Ascending aorta (tissue), 2 donors: ENCODE measurements at regions not wholly inside any gene's neighbourhood (a gene's known extent, or its start where the extent isn't known, plus 50 kb on each side); places are given as distances from the start of the nearest gene placed in this dataset.

Source experiments
- DNase-seq, 2 donors: peaks; one replicate each; pipeline ENCODE4 v3.0.0-alpha.2; 2019; ENCODE audit warnings: low spot score in 2 of 2
- H3K27ac ChIP-seq, 2 donors: fragments of 200-600 bp; sonication (generic); one replicate each; pipeline ENCODE4 v1.5.1; 2016 to 2017; ENCODE audit warnings: mild to moderate bottlenecking in 1 of 2
- H3K27me3 ChIP-seq: fragments of 200-600 bp; sonication (generic); one replicate; pipeline ENCODE4 v1.5.1; 2017
- H3K36me3 ChIP-seq, 2 donors: fragments of 200-600 bp; sonication (generic); one replicate each; pipeline ENCODE4 v1.5.1; 2016
- H3K4me1 ChIP-seq, 2 donors: fragments of 200-600 bp; sonication (generic); one replicate each; pipeline ENCODE4 v1.5.1; 2016 to 2017; ENCODE audit warnings: mild to moderate bottlenecking in 1 of 2
- H3K4me3 ChIP-seq, 2 donors: fragments of 200-600 bp; sonication (generic); one replicate each; pipeline ENCODE4 v1.5.1; 2016 to 2017; ENCODE audit warnings: mild to moderate bottlenecking in 1 of 2
- H3K9me3 ChIP-seq, 2 donors: fragments of 200-600 bp; sonication (generic); one replicate each; pipeline ENCODE4 v1.5.1; 2016
- CTCF ChIP-seq, 3 experiments: fragments of 200-600 bp in 2 of 3; fragments of 450-650 bp in 1 of 3; sonication (generic) in 2 of 3; IDR thresholded peaks; one replicate each; pipeline ENCODE4 v1.5.1; 2016 to 2019; ENCODE audit warnings: antibody characterized with exemption in 3 of 3, mild to moderate bottlenecking in 1 of 3, moderate library complexity in 1 of 3
- intact Hi-C: fragments of 100-400 bp; cut with DNase I; formaldehyde crosslinking; loops from one replicate; pipeline ENCODE4 v1.15.1; 2023

GRCh38 chr2:146893500-146894041 lies 951.3 kb upstream of the ACVR2A start:
- H3K36me3 ChIP-seq = no peaks in the 10 kb centered on the region

GRCh38 chr2:146890491-146890890 lies 954.3 kb upstream of the ACVR2A start:
- no peak for TF ChIP-seq CTCF (IDR thresholded peaks at IDR 0.05)
- intact Hi-C loops = no loop called here
- H3K4me1 ChIP-seq = no peaks in the 10 kb centered on the region
- no peak for DNase-seq
- H3K4me3 ChIP-seq = no peak overlapping the region
- no peak overlapping the region for H3K27ac ChIP-seq
- H3K36me3 ChIP-seq = no peaks in the 10 kb centered on the region
- no peaks in the 10 kb centered on the region for H3K27me3 ChIP-seq
- H3K9me3 ChIP-seq = no peaks in the 10 kb centered on the region

More at GRCh38 chr2:146893500-146894041, 951.3 kb upstream of the ACVR2A start:
- Histone ChIP-seq H3K27me3 (no peaks in the 10 kb centered on the region), H3K9me3 (no peaks in the 10 kb centered on the region), H3K4me3 (no peak overlapping the region), H3K4me1 (no peaks in the 10 kb centered on the region), H3K27ac (no peak overlapping the region)
- no peak for TF ChIP-seq CTCF (IDR thresholded peaks at IDR 0.05)
- intact Hi-C loops = no loop called here
- DNase-seq = no peak

- intact Hi-C loops = no loop called here
- no peaks in the 10 kb centered on the region for H3K36me3 ChIP-seq
- no peaks in the 10 kb centered on the region for H3K9me3 ChIP-seq
- no peaks in the 10 kb centered on the region for H3K4me1 ChIP-seq
- H3K27me3 ChIP-seq = no peaks in the 10 kb centered on the region
- DNase-seq = no peak
- no peak overlapping the region for H3K4me3 ChIP-seq
- TF ChIP-seq CTCF (IDR thresholded peaks at IDR 0.05) = no peak
- H3K27ac ChIP-seq = no peak overlapping the region
These were observed 964.9 kb upstream of the ACVR2A start for GRCh38 chr2:146879882-146880281.

- intact Hi-C loops = no loop called here
- no peak overlapping the region for H3K4me3 ChIP-seq
- no peaks in the 10 kb centered on the region for H3K9me3 ChIP-seq
- no peaks in the 10 kb centered on the region for H3K36me3 ChIP-seq
- TF ChIP-seq CTCF (IDR thresholded peaks at IDR 0.05) = no peak
- H3K4me1 ChIP-seq = no peaks in the 10 kb centered on the region
- DNase-seq = no peak
- H3K27me3 ChIP-seq = no peaks in the 10 kb centered on the region
- H3K27ac ChIP-seq = no peak overlapping the region
These were observed 970.6 kb upstream of the ACVR2A start for GRCh38 chr2:146874260-146874658.

- no peaks in the 10 kb centered on the region for H3K36me3 ChIP-seq
- H3K27ac ChIP-seq = no peak overlapping the region
- DNase-seq = no peak
- no peaks in the 10 kb centered on the region for H3K27me3 ChIP-seq
- H3K9me3 ChIP-seq = no peaks in the 10 kb centered on the region
- H3K4me1 ChIP-seq = no peaks in the 10 kb centered on the region
- H3K4me3 ChIP-seq = no peak overlapping the region
- no peak for TF ChIP-seq CTCF (IDR thresholded peaks at IDR 0.05)
- intact Hi-C loops = no loop called here
These were observed 971.1 kb upstream of the ACVR2A start for GRCh38 chr2:146873646-146874259.
